ENCODE measurements at regions not wholly inside any gene's neighbourhood (a gene's known extent, or its start where the extent isn't known, plus 50 kb on each side); places are given as distances from the start of the nearest gene placed in this dataset.

- H3K27me3 ChIP-seq (ENCODE audit: low read length) = no peaks in the 10 kb centered on the region
- H3K4me2 ChIP-seq (ENCODE audit: low read depth, low read length, poor library complexity, severe bottlenecking) = no peak overlapping the region
- H2AFZ ChIP-seq (ENCODE audit: low read length) = no peak overlapping the region
- H3K9me2 ChIP-seq (replicated peaks; ENCODE audit: insufficient read depth, low read length) = no peaks in the 10 kb centered on the region
- no peak overlapping the region for H3K9ac ChIP-seq (ENCODE audit: low read length)
- no peak overlapping the region for H3K4me3 ChIP-seq (ENCODE audit: low read length)
- H3K9me3 ChIP-seq (ENCODE audit: low read length) = no peaks in the 10 kb centered on the region
- H4K20me1 ChIP-seq (ENCODE audit: insufficient read depth, low read depth, low read length) = no peaks in the 10 kb centered on the region
- H3K36me3 ChIP-seq (ENCODE audit: insufficient read depth, low read length) = no peaks in the 10 kb centered on the region
- no peaks in the 10 kb centered on the region for H3K4me1 ChIP-seq (ENCODE audit: low read length)
- no peak overlapping the region for H3K27ac ChIP-seq (ENCODE audit: low read length)
- no peaks in the 10 kb centered on the region for H3K79me2 ChIP-seq (ENCODE audit: low read length)
- DNase-seq = no peak
These were observed 76.8 kb upstream of the CREB3L1 start for GRCh38 chr11:46200537-46201281.

- Histone ChIP-seq H3K36me3 (ENCODE audit: insufficient read depth, low read length) (no peaks in the 10 kb centered on the region), H4K20me1 (ENCODE audit: insufficient read depth, low read depth, low read length) (no peaks in the 10 kb centered on the region), H2AFZ (ENCODE audit: low read length) (no peak overlapping the region), H3K4me3 (ENCODE audit: low read length) (no peak overlapping the region), H3K27ac (ENCODE audit: low read length) (no peak overlapping the region), H3K27me3 (ENCODE audit: low read length) (no peaks in the 10 kb centered on the region), H3K9me2 (replicated peaks; ENCODE audit: insufficient read depth, low read length) (no peaks in the 10 kb centered on the region), H3K4me1 (ENCODE audit: low read length) (no peaks in the 10 kb centered on the region), H3K9me3 (ENCODE audit: low read length) (no peaks in the 10 kb centered on the region), H3K4me2 (ENCODE audit: low read depth, low read length, poor library complexity, severe bottlenecking) (no peak overlapping the region), H3K79me2 (ENCODE audit: low read length) (no peaks in the 10 kb centered on the region), H3K9ac (ENCODE audit: low read length) (no peak overlapping the region)
- DNase-seq = no peak
These were observed 77.3 kb upstream of the PHF21A start for GRCh38 chr11:46198245-46199240.

GRCh38 chr11:46197421-46197820 is 76.2 kb upstream of the PHF21A start:
- Histone ChIP-seq H3K4me1 (ENCODE audit: low read length) (no peaks in the 10 kb centered on the region), H3K9ac (ENCODE audit: low read length) (no peak overlapping the region), H3K27me3 (ENCODE audit: low read length) (no peaks in the 10 kb centered on the region), H3K4me2 (ENCODE audit: low read depth, low read length, poor library complexity, severe bottlenecking) (no peak overlapping the region), H3K9me2 (replicated peaks; ENCODE audit: insufficient read depth, low read length) (no peaks in the 10 kb centered on the region), H2AFZ (ENCODE audit: low read length) (no peak overlapping the region), H3K79me2 (ENCODE audit: low read length) (no peaks in the 10 kb centered on the region), H3K4me3 (ENCODE audit: low read length) (no peak overlapping the region), H4K20me1 (ENCODE audit: insufficient read depth, low read depth, low read length) (no peaks in the 10 kb centered on the region), H3K27ac (ENCODE audit: low read length) (no peak overlapping the region), H3K36me3 (ENCODE audit: insufficient read depth, low read length) (no peaks in the 10 kb centered on the region), H3K9me3 (ENCODE audit: low read length) (no peaks in the 10 kb centered on the region)
- no peak for DNase-seq

GRCh38 chr11:46188017-46188416 is 66.8 kb upstream of the PHF21A start:
- H3K9me2 ChIP-seq (replicated peaks; ENCODE audit: insufficient read depth, low read length) = no peaks in the 10 kb centered on the region
- no peak overlapping the region for H3K4me3 ChIP-seq (ENCODE audit: low read length)
- H3K9ac ChIP-seq (ENCODE audit: low read length) = no peak overlapping the region
- no peaks in the 10 kb centered on the region for H4K20me1 ChIP-seq (ENCODE audit: insufficient read depth, low read depth, low read length)
- H3K79me2 ChIP-seq (ENCODE audit: low read length) = no peaks in the 10 kb centered on the region
- no peak overlapping the region for H3K27ac ChIP-seq (ENCODE audit: low read length)
- no peaks in the 10 kb centered on the region for H3K4me1 ChIP-seq (ENCODE audit: low read length)
- no peak for DNase-seq
- no peaks in the 10 kb centered on the region for H3K9me3 ChIP-seq (ENCODE audit: low read length)
- no peak overlapping the region for H2AFZ ChIP-seq (ENCODE audit: low read length)
- no peaks in the 10 kb centered on the region for H3K27me3 ChIP-seq (ENCODE audit: low read length)
- no peaks in the 10 kb centered on the region for H3K36me3 ChIP-seq (ENCODE audit: insufficient read depth, low read length)
- no peak overlapping the region for H3K4me2 ChIP-seq (ENCODE audit: low read depth, low read length, poor library complexity, severe bottlenecking)

GRCh38 chr11:46183819-46184218 is 62.6 kb upstream of the PHF21A start:
- Histone ChIP-seq H3K36me3 (ENCODE audit: insufficient read depth, low read length) (no peaks in the 10 kb centered on the region), H3K79me2 (ENCODE audit: low read length) (no peaks in the 10 kb centered on the region), H3K9me3 (ENCODE audit: low read length) (no peaks in the 10 kb centered on the region), H3K4me3 (ENCODE audit: low read length) (no peak overlapping the region), H3K9ac (ENCODE audit: low read length) (no peak overlapping the region), H3K9me2 (replicated peaks; ENCODE audit: insufficient read depth, low read length) (no peaks in the 10 kb centered on the region), H3K4me2 (ENCODE audit: low read depth, low read length, poor library complexity, severe bottlenecking) (no peak overlapping the region), H2AFZ (ENCODE audit: low read length) (no peak overlapping the region), H3K27ac (ENCODE audit: low read length) (no peak overlapping the region), H3K27me3 (ENCODE audit: low read length) (no peaks in the 10 kb centered on the region), H3K4me1 (ENCODE audit: low read length) (no peaks in the 10 kb centered on the region), H4K20me1 (ENCODE audit: insufficient read depth, low read depth, low read length) (no peaks in the 10 kb centered on the region)
- no peak for DNase-seq

- no peaks in the 10 kb centered on the region for H3K9me2 ChIP-seq (replicated peaks; ENCODE audit: insufficient read depth, low read length)
- no peak overlapping the region for H3K9ac ChIP-seq (ENCODE audit: low read length)
- H3K79me2 ChIP-seq (ENCODE audit: low read length) = no peaks in the 10 kb centered on the region
- no peaks in the 10 kb centered on the region for H3K9me3 ChIP-seq (ENCODE audit: low read length)
- H3K36me3 ChIP-seq (ENCODE audit: insufficient read depth, low read length) = no peaks in the 10 kb centered on the region
- no peak overlapping the region for H3K4me2 ChIP-seq (ENCODE audit: low read depth, low read length, poor library complexity, severe bottlenecking)
- H2AFZ ChIP-seq (ENCODE audit: low read length) = no peak overlapping the region
- no peaks in the 10 kb centered on the region for H4K20me1 ChIP-seq (ENCODE audit: insufficient read depth, low read depth, low read length)
- H3K27ac ChIP-seq (ENCODE audit: low read length) = no peak overlapping the region
- H3K27me3 ChIP-seq (ENCODE audit: low read length) = no peaks in the 10 kb centered on the region
- no peaks in the 10 kb centered on the region for H3K4me1 ChIP-seq (ENCODE audit: low read length)
- no peak overlapping the region for H3K4me3 ChIP-seq (ENCODE audit: low read length)
- DNase-seq = no peak
These were observed 60.7 kb upstream of the PHF21A start for GRCh38 chr11:46181843-46182424.

GRCh38 chr11:46181387-46181786 is 60.1 kb upstream of the PHF21A start:
- Histone ChIP-seq H3K27ac (ENCODE audit: low read length) (no peak overlapping the region), H3K27me3 (ENCODE audit: low read length) (no peaks in the 10 kb centered on the region), H3K79me2 (ENCODE audit: low read length) (no peaks in the 10 kb centered on the region), H3K9me2 (replicated peaks; ENCODE audit: insufficient read depth, low read length) (no peaks in the 10 kb centered on the region), H4K20me1 (ENCODE audit: insufficient read depth, low read depth, low read length) (no peaks in the 10 kb centered on the region), H2AFZ (ENCODE audit: low read length) (no peak overlapping the region), H3K4me2 (ENCODE audit: low read depth, low read length, poor library complexity, severe bottlenecking) (no peak overlapping the region), H3K4me3 (ENCODE audit: low read length) (no peak overlapping the region), H3K9me3 (ENCODE audit: low read length) (no peaks in the 10 kb centered on the region), H3K36me3 (ENCODE audit: insufficient read depth, low read length) (no peaks in the 10 kb centered on the region), H3K4me1 (ENCODE audit: low read length) (no peaks in the 10 kb centered on the region), H3K9ac (ENCODE audit: low read length) (no peak overlapping the region)
- DNase-seq = no peak

GRCh38 chr11:46180736-46181135 is 59.5 kb upstream of the PHF21A start:
- Histone ChIP-seq H3K9me2 (replicated peaks; ENCODE audit: insufficient read depth, low read length) (no peaks in the 10 kb centered on the region), H3K79me2 (ENCODE audit: low read length) (no peaks in the 10 kb centered on the region), H3K9me3 (ENCODE audit: low read length) (no peaks in the 10 kb centered on the region), H3K36me3 (ENCODE audit: insufficient read depth, low read length) (no peaks in the 10 kb centered on the region), H3K9ac (ENCODE audit: low read length) (no peak overlapping the region), H3K27ac (ENCODE audit: low read length) (no peak overlapping the region), H3K27me3 (ENCODE audit: low read length) (no peaks in the 10 kb centered on the region), H4K20me1 (ENCODE audit: insufficient read depth, low read depth, low read length) (no peaks in the 10 kb centered on the region), H3K4me3 (ENCODE audit: low read length) (no peak overlapping the region), H3K4me2 (ENCODE audit: low read depth, low read length, poor library complexity, severe bottlenecking) (no peak overlapping the region), H3K4me1 (ENCODE audit: low read length) (no peaks in the 10 kb centered on the region), H2AFZ (ENCODE audit: low read length) (no peak overlapping the region)
- no peak for DNase-seq
